RWPE2 (cell line): ENCODE measurements at regions not wholly inside any gene's neighbourhood (a gene's known extent, or its start where the extent isn't known, plus 50 kb on each side); places are given as distances from the start of the nearest gene placed in this dataset.

Experiments used
- ATAC-seq: fragments of 200-7000 bp; cut with Tn5 transposase; 3 replicates; pipeline ENCODE4 v1.9.1; 2021; ENCODE audit warnings: low read depth
- DNase-seq: peaks from one replicate; pipeline ENCODE4 v3.0.0-alpha.2; 2020; ENCODE audit warnings: low spot score
- H3K27ac ChIP-seq: fragments of 450-650 bp; 2 replicates; pipeline ENCODE4 v1.5.1; 2017; ENCODE audit warnings: mild to moderate bottlenecking; ENCODE audit not compliant: poor library complexity, severe bottlenecking
- H3K27me3 ChIP-seq: fragments of 250-450 bp; sonication (Bioruptor Pico); 2 replicates; pipeline ENCODE4 v1.5.1; 2021; ENCODE audit warnings: mild to moderate bottlenecking, moderate library complexity; ENCODE audit not compliant: insufficient read depth, poor library complexity, severe bottlenecking
- H3K36me3 ChIP-seq: fragments of 250-450 bp; sonication (Bioruptor Pico); 2 replicates; pipeline ENCODE4 v1.5.1; 2020; ENCODE audit warnings: low read depth, mild to moderate bottlenecking, moderate library complexity
- H3K4me1 ChIP-seq: fragments of 250-450 bp; sonication (Bioruptor Pico); 2 replicates; pipeline ENCODE4 v1.5.1; 2021; ENCODE audit warnings: mild to moderate bottlenecking, moderate library complexity; ENCODE audit not compliant: insufficient read depth, poor library complexity, severe bottlenecking
- H3K4me3 ChIP-seq: fragments of 250-450 bp; sonication (Bioruptor Pico); 2 replicates; pipeline ENCODE4 v1.5.1; 2021; ENCODE audit warnings: mild to moderate bottlenecking, moderate library complexity; ENCODE audit not compliant: severe bottlenecking
- H3K9me3 ChIP-seq: fragments of 250-450 bp; sonication (Bioruptor Pico); 2 replicates; pipeline ENCODE4 v1.5.1; 2021; ENCODE audit warnings: mild to moderate bottlenecking, moderate library complexity; ENCODE audit not compliant: severe bottlenecking
- TF ChIP-seq, protein P1 (sequence below): fragments of 450-650 bp; IDR thresholded peaks from one replicate; pipeline ENCODE4 v1.5.1; 2017; ENCODE audit warnings: mild to moderate bottlenecking, moderate library complexity; ENCODE audit not compliant: poor library complexity, severe bottlenecking

DNA sequence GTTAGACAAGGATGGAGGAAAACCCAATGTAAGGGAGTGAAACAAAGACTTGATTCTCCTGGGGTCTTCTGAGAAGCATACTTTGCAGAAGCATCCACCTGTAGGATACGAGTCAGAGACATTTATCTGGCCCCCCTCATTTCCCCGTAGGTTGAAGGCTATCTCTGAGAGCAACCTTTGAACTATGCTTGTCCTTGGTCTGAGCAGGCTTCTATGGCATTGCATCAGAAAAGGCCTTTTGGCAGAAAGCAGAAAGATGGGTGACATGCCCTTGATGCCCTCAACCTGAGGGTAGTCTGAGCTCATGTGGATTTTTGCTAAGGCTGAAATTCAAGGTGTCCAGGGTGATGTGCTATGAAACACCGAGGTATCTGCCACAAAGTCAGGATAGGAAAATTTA, 131.6 kb upstream of the SGO1 start:
- H3K27me3 ChIP-seq: no peaks in the 10 kb centered on the region
- ATAC-seq (no peak), DNase-seq (no peak)
- no peak overlapping the region for H3K27ac ChIP-seq
- no peaks in the 10 kb centered on the region for H3K9me3 ChIP-seq
- H3K36me3 ChIP-seq: no peaks in the 10 kb centered on the region
- TF ChIP-seq, protein P1, sequence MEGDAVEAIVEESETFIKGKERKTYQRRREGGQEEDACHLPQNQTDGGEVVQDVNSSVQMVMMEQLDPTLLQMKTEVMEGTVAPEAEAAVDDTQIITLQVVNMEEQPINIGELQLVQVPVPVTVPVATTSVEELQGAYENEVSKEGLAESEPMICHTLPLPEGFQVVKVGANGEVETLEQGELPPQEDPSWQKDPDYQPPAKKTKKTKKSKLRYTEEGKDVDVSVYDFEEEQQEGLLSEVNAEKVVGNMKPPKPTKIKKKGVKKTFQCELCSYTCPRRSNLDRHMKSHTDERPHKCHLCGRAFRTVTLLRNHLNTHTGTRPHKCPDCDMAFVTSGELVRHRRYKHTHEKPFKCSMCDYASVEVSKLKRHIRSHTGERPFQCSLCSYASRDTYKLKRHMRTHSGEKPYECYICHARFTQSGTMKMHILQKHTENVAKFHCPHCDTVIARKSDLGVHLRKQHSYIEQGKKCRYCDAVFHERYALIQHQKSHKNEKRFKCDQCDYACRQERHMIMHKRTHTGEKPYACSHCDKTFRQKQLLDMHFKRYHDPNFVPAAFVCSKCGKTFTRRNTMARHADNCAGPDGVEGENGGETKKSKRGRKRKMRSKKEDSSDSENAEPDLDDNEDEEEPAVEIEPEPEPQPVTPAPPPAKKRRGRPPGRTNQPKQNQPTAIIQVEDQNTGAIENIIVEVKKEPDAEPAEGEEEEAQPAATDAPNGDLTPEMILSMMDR: no peak
- H3K4me1 ChIP-seq: no peaks in the 10 kb centered on the region
- no peak overlapping the region for H3K4me3 ChIP-seq

DNA sequence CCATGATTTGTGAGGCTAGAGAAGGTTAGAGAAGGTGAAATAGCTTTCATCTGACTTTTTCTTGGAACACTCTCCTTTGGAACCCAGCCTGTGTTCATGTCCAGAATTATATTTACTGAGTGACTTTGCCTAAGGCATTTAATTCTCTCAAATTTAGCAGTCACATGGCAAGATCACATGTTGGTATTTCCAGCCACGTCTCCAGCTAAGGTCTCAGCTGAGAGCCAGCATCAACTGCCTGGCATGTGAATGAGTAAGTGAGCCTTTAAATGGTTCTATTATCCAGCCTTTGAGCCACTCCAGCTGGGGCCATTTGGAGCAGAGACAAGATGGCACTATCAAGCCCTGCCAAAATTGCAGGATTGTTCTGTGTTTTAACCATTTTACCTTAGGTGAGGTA, 130.2 kb upstream of the SGO1 start:
- H3K9me3 ChIP-seq: no peaks in the 10 kb centered on the region
- DNase-seq (no peak), ATAC-seq (no peak)
- H3K36me3 ChIP-seq: no peaks in the 10 kb centered on the region
- TF ChIP-seq, protein P1: no peak
- no peaks in the 10 kb centered on the region for H3K4me1 ChIP-seq
- no peak overlapping the region for H3K4me3 ChIP-seq
- H3K27me3 ChIP-seq: no peaks in the 10 kb centered on the region
- no peak overlapping the region for H3K27ac ChIP-seq

DNA sequence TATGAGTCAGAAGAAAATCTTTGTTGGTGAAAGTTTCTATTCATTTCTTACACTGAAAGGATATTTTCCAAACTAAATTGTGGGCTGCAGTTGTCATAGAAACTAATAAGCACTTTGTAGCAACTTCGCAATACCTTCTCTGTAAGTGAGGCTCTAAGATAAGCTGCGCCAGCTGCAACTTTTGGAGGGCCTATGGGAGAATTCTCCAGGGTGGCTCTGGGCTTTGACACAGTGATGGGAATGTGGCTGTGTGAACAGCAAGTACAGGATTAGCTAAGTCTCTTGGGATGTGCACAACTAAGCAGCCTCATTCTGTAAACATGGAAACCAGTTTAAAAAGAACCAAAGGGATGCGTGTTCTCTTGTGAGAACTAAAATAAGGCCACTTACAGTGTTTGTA, 124.6 kb upstream of the SGO1 start:
- TF ChIP-seq, protein P1: no peak
- DNase-seq (no peak), ATAC-seq (no peak)
- no peak overlapping the region for H3K4me3 ChIP-seq
- H3K9me3 ChIP-seq: no peaks in the 10 kb centered on the region
- no peak overlapping the region for H3K27ac ChIP-seq
- H3K4me1 ChIP-seq: no peaks in the 10 kb centered on the region
- no peaks in the 10 kb centered on the region for H3K36me3 ChIP-seq
- H3K27me3 ChIP-seq: no peaks in the 10 kb centered on the region

DNA sequence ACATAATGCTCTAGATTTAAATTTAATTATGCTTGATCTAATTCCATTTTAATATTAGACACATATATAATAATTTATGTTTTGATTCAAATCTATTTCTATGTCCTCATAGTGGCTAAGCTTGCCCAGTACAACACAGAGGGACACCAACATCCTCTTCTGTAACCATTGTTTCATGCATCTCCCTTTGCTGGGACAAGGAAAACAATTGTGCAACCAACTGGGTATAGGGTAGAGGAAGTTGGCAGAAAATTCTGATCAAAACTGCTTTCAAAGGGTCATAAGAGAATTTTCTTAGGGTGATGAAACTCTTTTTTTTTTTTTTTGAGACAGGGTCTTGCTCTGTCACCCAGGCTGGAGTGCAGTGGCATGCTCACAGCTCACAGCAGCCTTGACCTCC, 121.4 kb upstream of the SGO1 start:
- H3K9me3 ChIP-seq: no peaks in the 10 kb centered on the region
- DNase-seq (no peak), ATAC-seq (no peak)
- no peaks in the 10 kb centered on the region for H3K36me3 ChIP-seq
- no peaks in the 10 kb centered on the region for H3K27me3 ChIP-seq
- TF ChIP-seq, protein P1: no peak
- H3K4me3 ChIP-seq: no peak overlapping the region
- no peaks in the 10 kb centered on the region for H3K4me1 ChIP-seq
- no peak overlapping the region for H3K27ac ChIP-seq

DNA sequence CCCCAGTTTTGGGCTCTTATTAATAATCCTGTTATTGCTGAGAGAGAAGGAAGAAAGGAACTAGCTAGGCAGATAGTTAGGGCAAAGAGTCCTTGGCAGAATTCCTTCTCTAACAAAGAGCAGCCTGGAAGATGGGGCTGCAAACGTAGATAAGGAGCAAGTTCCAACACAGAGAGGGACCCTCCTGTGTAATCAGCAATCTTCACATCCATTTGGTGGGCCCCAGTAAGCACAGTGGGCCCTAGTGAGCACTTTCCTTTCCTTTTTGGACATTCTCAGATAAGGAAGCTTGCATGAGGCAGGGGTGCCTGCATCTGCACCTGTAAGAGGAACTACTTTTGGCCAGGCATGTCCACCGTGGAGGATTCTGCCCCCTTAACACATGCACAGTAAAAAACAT, 119.6 kb upstream of the SGO1 start:
- Histone ChIP-seq H3K9me3 (no peaks in the 10 kb centered on the region), H3K36me3 (no peaks in the 10 kb centered on the region), H3K4me3 (no peak overlapping the region), H3K27me3 (no peaks in the 10 kb centered on the region), H3K4me1 (no peaks in the 10 kb centered on the region), H3K27ac (no peak overlapping the region)
- TF ChIP-seq, protein P1: no peak
- DNase-seq (no peak), ATAC-seq (no peak)
